Neural crest cell (in vitro differentiated cells): ENCODE measurements at regions not wholly inside any gene's neighbourhood (a gene's known extent, or its start where the extent isn't known, plus 50 kb on each side); places are given as distances from the start of the nearest gene placed in this dataset.

Experiments used
- DNase-seq: peaks from one replicate; pipeline ENCODE4 v3.0.0; 2021; ENCODE audit warnings: low read depth, mixed read lengths, low spot score
- H3K27ac Mint-ChIP-seq: one replicate; pipeline ENCODE4 v1.8.0; 2021; ENCODE audit warnings: mild to moderate bottlenecking, mixed read lengths; ENCODE audit not compliant: unreplicated experiment
- H3K27me3 Mint-ChIP-seq: 2 replicates; pipeline ENCODE4 v1.8.0; 2021; ENCODE audit warnings: low read depth, mild to moderate bottlenecking, mixed read lengths
- H3K36me3 Mint-ChIP-seq: 2 replicates; pipeline ENCODE4 v1.8.0; 2021; ENCODE audit warnings: low read depth, mild to moderate bottlenecking, mixed read lengths
- H3K4me1 Mint-ChIP-seq: 2 replicates; pipeline ENCODE4 v1.8.0; 2021; ENCODE audit warnings: mixed read lengths
- H3K4me3 Mint-ChIP-seq: one replicate; pipeline ENCODE4 v1.8.0; 2021; ENCODE audit warnings: mild to moderate bottlenecking, mixed read lengths
- H3K9me3 Mint-ChIP-seq: 2 replicates; pipeline ENCODE4 v1.8.0; 2021; ENCODE audit warnings: mixed read lengths
- CTCF ChIP-seq: fragments of 200-600 bp; sonication (generic); conservative IDR thresholded peaks from 2 replicates; pipeline ENCODE4 v1.5.0; 2021; ENCODE audit warnings: antibody characterized with exemption, mild to moderate bottlenecking

DNA sequence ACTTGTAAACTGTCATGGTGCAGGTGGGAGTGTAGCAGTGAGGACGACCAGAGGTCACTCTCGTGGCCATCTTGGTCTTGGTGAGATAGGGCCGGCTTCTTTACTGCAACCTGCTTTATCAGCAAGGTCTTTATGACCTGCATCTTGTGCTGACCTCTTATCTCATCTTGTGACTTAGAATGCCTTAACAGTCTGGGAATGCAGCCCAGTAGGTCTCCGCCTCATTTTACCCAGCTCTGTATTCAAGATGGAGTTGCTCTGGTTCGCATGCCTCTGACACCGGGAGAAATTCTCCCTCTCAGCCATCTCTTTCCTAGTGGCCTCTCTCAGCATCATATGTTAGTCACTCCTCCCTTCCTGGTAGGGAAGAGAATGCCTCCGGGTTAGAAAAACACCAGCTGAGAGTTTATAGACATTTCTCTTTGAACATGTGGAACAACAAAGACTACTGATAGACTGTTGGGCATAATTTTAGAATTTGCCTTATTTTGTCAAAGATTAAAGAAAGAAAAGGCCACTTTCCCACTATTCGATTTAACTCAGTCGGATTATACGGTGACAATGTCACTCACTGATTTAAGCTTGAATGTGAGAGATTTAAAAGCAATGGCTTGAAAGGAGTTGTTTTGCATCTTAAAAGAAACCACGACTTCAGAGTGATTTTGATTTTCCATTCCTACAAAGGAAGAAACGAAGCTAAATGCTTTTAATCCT, 67.9 kb upstream of the SNX9 start:
- Mint-ChIP-seq H3K36me3 (peaks cover 6% of the 10 kb centered on the region), H3K27ac (no peak overlapping the region), H3K4me1 (peaks cover 17% of the 10 kb centered on the region), H3K27me3 (peaks cover 39% of the 10 kb centered on the region), H3K9me3 (peaks cover 12% of the 10 kb centered on the region), H3K4me3 (no peak overlapping the region)
- no peak for TF ChIP-seq CTCF
- no peak for DNase-seq

GRCh38 chr6:157755746-157756411, 67.2 kb upstream of the SNX9 start:
- Mint-ChIP-seq H3K4me1 (peaks cover 21% of the 10 kb centered on the region), H3K9me3 (peaks cover 9% of the 10 kb centered on the region), H3K4me3 (no peak overlapping the region), H3K36me3 (peaks cover 6% of the 10 kb centered on the region), H3K27ac (no peak overlapping the region), H3K27me3 (peaks cover 37% of the 10 kb centered on the region)
- no peak for TF ChIP-seq CTCF
- no peak for DNase-seq

DNA sequence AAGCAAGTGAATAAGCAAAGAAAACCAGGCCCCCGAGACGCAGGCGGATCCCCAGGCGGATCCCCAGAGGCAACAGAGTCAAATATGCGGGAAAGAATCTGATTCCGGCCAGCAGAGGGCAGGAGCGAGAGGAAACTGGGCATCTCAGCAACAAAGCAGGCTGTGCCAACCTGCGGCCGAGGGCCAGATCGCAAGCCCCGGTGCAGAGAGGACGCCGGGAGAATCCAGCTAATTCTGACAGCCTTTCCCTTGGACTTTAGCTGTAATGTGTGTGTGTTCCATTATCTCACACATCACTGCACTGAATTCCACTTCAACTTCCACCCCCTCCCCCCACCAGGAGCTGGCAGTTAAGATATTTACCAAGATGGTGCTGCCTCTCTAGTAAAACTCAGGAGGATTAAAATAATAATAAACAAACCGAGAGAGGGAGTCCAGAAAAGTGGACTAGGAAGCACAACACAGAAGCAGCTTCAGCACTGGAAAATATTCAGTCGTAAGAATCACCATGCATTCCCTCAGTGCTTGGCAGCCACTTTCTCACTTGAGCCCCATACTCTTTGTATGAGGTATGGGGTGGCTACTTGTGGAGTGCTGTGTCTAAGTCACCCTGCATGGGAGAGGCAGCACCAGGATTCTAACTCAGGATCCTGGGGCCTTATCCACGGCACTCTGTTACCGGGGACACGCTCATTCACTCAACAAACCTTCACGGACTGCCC, 66.2 kb upstream of the SNX9 start:
- DNase-seq, result peak; percentile 87
- Mint-ChIP-seq H3K27me3 (peaks cover 37% of the 10 kb centered on the region), H3K36me3 (peaks cover 6% of the 10 kb centered on the region), H3K4me1 (peaks cover 30% of the 10 kb centered on the region), H3K4me3 (no peak overlapping the region), H3K27ac (no peak overlapping the region), H3K9me3 (peaks cover 6% of the 10 kb centered on the region)
- peak; percentile 85 for TF ChIP-seq CTCF

DNA sequence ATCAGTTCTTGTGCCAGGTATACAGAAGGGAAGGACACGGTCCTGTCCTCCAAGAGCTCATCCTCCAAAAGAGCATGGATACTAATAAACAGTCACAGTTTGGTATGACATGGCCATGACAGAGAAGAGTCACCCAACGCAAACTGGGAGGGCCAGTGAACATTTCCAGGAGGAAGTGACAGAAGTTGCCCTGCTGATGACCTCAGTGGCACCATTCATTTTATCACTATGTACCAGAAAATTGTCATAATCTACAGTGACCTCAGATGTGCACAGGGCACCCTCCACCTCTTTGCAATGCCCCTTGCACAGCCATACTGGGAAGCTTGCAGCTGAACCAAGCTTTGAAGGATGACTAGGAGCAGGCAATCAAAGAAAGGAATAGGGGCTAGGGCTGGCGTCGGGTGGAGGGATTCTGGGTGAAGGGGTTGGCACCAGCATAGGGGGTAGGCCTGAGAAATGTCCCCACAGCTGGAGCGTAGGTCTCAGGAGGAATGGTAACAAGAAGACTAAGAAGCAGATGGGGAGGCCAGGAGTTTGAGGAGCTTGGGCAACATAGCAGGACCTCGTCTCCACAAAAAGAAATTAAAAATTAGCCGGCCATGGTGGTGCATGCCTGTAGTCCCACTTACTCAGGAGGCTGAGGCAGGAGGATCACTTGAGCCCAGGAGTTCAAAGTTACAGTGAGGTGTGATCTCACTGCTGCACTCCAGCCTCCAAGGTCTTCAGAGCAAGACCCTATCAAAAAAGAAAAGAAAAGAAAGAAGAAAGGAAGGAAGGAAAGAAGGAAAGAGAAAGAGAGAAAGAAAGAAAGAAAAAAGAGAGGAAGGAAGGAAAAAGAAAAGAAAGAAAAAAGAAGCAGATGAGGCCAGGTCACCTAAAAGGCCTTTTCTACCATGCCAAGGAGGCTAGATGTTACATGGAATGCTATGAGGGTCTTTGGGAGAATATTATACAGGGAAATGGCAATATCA, 65.3 kb upstream of the SNX9 start:
- Mint-ChIP-seq H3K9me3 (no peaks in the 10 kb centered on the region), H3K4me3 (no peak overlapping the region), H3K36me3 (no peaks in the 10 kb centered on the region), H3K27me3 (peaks cover 34% of the 10 kb centered on the region), H3K27ac (no peak overlapping the region), H3K4me1 (peaks cover 30% of the 10 kb centered on the region)
- no peak for DNase-seq
- TF ChIP-seq CTCF, result no peak

GRCh38 chr6:157758516-157759023, 64.5 kb upstream of the SNX9 start:
- H3K36me3 Mint-ChIP-seq, result no peaks in the 10 kb centered on the region
- peaks cover 28% of the 10 kb centered on the region for H3K27me3 Mint-ChIP-seq
- no peaks in the 10 kb centered on the region for H3K9me3 Mint-ChIP-seq
- TF ChIP-seq CTCF, result no peak
- no peak overlapping the region for H3K4me3 Mint-ChIP-seq
- H3K4me1 Mint-ChIP-seq, result peaks cover 30% of the 10 kb centered on the region
- no peak for DNase-seq
- H3K27ac Mint-ChIP-seq, result no peak overlapping the region
